HepG2 (cell line): ENCODE measurements at regions not wholly inside any gene's neighbourhood (a gene's known extent, or its start where the extent isn't known, plus 50 kb on each side); places are given as distances from the start of the nearest gene placed in this dataset.

Source experiments
- ZNF274 ChIP-seq: sonication (generic); formaldehyde crosslinking; IDR thresholded peaks from 2 replicates; pipeline ENCODE4 v1.5.1; 2020; ENCODE audit warnings: mild to moderate bottlenecking, missing genetic modification reagents
- TF ChIP-seq, protein P1 (sequence below): sonication (generic); formaldehyde crosslinking; IDR thresholded peaks from 2 replicates; pipeline ENCODE4 v1.5.0; 2020; ENCODE audit warnings: mild to moderate bottlenecking, missing genetic modification reagents, moderate library complexity

DNA sequence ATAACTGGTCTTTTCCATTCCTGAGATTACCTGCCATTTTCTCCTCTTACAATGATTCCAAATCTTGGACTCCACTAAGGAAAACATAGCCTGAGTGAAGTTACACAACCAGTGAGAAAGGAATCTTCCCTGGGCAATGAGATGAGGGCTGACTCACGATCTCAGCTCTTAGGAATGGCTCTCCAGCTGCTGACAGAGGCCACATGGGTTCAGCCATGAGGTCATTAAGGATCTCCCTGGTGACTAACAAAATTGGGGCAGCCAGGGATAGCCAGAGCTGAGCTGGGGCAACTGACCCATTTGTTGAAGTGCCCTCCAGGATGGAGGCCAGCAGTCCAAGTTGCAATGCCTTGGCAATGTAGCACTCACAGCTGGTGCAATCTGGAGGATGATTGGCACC, 78.7 kb upstream of the MKLN1 start:
- TF ChIP-seq, protein P1, sequence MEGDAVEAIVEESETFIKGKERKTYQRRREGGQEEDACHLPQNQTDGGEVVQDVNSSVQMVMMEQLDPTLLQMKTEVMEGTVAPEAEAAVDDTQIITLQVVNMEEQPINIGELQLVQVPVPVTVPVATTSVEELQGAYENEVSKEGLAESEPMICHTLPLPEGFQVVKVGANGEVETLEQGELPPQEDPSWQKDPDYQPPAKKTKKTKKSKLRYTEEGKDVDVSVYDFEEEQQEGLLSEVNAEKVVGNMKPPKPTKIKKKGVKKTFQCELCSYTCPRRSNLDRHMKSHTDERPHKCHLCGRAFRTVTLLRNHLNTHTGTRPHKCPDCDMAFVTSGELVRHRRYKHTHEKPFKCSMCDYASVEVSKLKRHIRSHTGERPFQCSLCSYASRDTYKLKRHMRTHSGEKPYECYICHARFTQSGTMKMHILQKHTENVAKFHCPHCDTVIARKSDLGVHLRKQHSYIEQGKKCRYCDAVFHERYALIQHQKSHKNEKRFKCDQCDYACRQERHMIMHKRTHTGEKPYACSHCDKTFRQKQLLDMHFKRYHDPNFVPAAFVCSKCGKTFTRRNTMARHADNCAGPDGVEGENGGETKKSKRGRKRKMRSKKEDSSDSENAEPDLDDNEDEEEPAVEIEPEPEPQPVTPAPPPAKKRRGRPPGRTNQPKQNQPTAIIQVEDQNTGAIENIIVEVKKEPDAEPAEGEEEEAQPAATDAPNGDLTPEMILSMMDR = no peak
- no peak for TF ChIP-seq ZNF274
